RWPE2 (cell line): ENCODE measurements at regions not wholly inside any gene's neighbourhood (a gene's known extent, or its start where the extent isn't known, plus 50 kb on each side); places are given as distances from the start of the nearest gene placed in this dataset.

Source experiments
- ATAC-seq: fragments of 200-7000 bp; cut with Tn5 transposase; 3 replicates; pipeline ENCODE4 v1.9.1; 2021; ENCODE audit warnings: low read depth
- DNase-seq: peaks from one replicate; pipeline ENCODE4 v3.0.0-alpha.2; 2020; ENCODE audit warnings: low spot score
- H3K27ac ChIP-seq: fragments of 450-650 bp; 2 replicates; pipeline ENCODE4 v1.5.1; 2017; ENCODE audit warnings: mild to moderate bottlenecking; ENCODE audit not compliant: poor library complexity, severe bottlenecking
- H3K27me3 ChIP-seq: fragments of 250-450 bp; sonication (Bioruptor Pico); 2 replicates; pipeline ENCODE4 v1.5.1; 2021; ENCODE audit warnings: mild to moderate bottlenecking, moderate library complexity; ENCODE audit not compliant: insufficient read depth, poor library complexity, severe bottlenecking
- H3K36me3 ChIP-seq: fragments of 250-450 bp; sonication (Bioruptor Pico); 2 replicates; pipeline ENCODE4 v1.5.1; 2020; ENCODE audit warnings: low read depth, mild to moderate bottlenecking, moderate library complexity
- H3K4me1 ChIP-seq: fragments of 250-450 bp; sonication (Bioruptor Pico); 2 replicates; pipeline ENCODE4 v1.5.1; 2021; ENCODE audit warnings: mild to moderate bottlenecking, moderate library complexity; ENCODE audit not compliant: insufficient read depth, poor library complexity, severe bottlenecking
- H3K4me3 ChIP-seq: fragments of 250-450 bp; sonication (Bioruptor Pico); 2 replicates; pipeline ENCODE4 v1.5.1; 2021; ENCODE audit warnings: mild to moderate bottlenecking, moderate library complexity; ENCODE audit not compliant: severe bottlenecking
- H3K9me3 ChIP-seq: fragments of 250-450 bp; sonication (Bioruptor Pico); 2 replicates; pipeline ENCODE4 v1.5.1; 2021; ENCODE audit warnings: mild to moderate bottlenecking, moderate library complexity; ENCODE audit not compliant: severe bottlenecking
- TF ChIP-seq, protein P1 (sequence below): fragments of 450-650 bp; IDR thresholded peaks from one replicate; pipeline ENCODE4 v1.5.1; 2017; ENCODE audit warnings: mild to moderate bottlenecking, moderate library complexity; ENCODE audit not compliant: poor library complexity, severe bottlenecking

- no peak for DNase-seq
- Histone ChIP-seq H3K4me3 (no peak overlapping the region), H3K27me3 (no peaks in the 10 kb centered on the region), H3K9me3 (no peaks in the 10 kb centered on the region), H3K4me1 (peaks cover 9% of the 10 kb centered on the region), H3K27ac (no peak overlapping the region), H3K36me3 (no peaks in the 10 kb centered on the region)
- TF ChIP-seq, protein P1, sequence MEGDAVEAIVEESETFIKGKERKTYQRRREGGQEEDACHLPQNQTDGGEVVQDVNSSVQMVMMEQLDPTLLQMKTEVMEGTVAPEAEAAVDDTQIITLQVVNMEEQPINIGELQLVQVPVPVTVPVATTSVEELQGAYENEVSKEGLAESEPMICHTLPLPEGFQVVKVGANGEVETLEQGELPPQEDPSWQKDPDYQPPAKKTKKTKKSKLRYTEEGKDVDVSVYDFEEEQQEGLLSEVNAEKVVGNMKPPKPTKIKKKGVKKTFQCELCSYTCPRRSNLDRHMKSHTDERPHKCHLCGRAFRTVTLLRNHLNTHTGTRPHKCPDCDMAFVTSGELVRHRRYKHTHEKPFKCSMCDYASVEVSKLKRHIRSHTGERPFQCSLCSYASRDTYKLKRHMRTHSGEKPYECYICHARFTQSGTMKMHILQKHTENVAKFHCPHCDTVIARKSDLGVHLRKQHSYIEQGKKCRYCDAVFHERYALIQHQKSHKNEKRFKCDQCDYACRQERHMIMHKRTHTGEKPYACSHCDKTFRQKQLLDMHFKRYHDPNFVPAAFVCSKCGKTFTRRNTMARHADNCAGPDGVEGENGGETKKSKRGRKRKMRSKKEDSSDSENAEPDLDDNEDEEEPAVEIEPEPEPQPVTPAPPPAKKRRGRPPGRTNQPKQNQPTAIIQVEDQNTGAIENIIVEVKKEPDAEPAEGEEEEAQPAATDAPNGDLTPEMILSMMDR, result no peak
- no peak for ATAC-seq
Measured at GRCh38 chr11:71342116-71342515, 89.7 kb upstream of the SHANK2 start.

GRCh38 chr11:71341596-71341995, 89.2 kb upstream of the SHANK2 start:
- Histone ChIP-seq H3K36me3 (no peaks in the 10 kb centered on the region), H3K9me3 (no peaks in the 10 kb centered on the region), H3K27me3 (no peaks in the 10 kb centered on the region), H3K4me1 (peaks cover 9% of the 10 kb centered on the region), H3K4me3 (no peak overlapping the region), H3K27ac (no peak overlapping the region)
- DNase-seq (no peak), ATAC-seq (no peak)
- TF ChIP-seq, protein P1, result no peak

DNA sequence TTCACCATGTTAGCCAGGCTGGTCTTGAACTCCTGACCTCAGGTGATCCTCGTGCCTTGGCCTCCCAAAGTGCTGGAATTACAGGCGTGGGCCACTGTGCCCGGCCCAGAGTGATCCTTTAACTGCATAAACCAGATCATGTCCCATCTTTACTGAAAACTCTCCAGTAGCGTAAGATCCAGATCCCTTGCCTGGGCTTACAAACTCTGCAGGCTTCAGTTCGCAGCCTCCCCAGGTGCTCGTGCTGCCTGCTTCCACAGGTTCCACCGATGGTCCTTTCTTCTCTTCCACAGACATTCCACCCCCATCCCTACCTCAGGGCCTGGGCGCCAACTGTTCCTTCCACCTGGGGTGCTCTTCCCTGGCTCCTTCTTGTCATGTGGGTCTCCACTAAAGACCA, 88.8 kb upstream of the SHANK2 start:
- Histone ChIP-seq H3K4me3 (no peak overlapping the region), H3K27me3 (no peaks in the 10 kb centered on the region), H3K4me1 (peaks cover 9% of the 10 kb centered on the region), H3K9me3 (no peaks in the 10 kb centered on the region), H3K36me3 (no peaks in the 10 kb centered on the region), H3K27ac (no peak overlapping the region)
- TF ChIP-seq, protein P1, result no peak
- no peak for ATAC-seq
- peak; percentile 20 for DNase-seq

DNA sequence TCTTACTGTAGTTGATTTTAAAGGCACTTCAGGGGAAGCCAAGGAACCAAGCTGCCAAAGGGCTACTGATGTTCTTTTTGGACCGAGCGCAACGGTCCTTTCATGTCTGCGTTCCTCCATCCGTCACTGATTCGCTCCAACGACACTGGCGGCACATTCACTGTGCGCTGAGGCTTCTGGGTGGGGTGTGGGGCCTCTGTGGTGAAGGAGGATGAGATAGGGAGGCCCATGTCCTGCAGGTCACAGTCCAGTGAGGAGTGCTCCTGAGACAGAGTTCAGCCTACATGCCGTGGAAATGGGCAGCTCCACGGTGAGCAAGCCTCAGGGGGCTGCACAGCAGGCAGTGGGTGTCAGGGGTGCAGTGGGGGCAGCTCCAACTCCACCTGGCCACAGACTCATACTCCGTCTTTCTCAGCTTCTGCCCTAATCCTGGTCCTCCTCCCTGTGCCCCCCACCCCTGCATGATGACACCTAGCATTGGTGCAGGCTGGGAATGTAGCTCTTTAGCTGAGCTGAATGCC, 87.8 kb upstream of the SHANK2 start:
- TF ChIP-seq, protein P1, result no peak
- Histone ChIP-seq H3K36me3 (no peaks in the 10 kb centered on the region), H3K27ac (no peak overlapping the region), H3K9me3 (no peaks in the 10 kb centered on the region), H3K4me3 (no peak overlapping the region), H3K4me1 (peaks cover 9% of the 10 kb centered on the region), H3K27me3 (no peaks in the 10 kb centered on the region)
- ATAC-seq, result no peak
- DNase-seq, result no peak

DNA sequence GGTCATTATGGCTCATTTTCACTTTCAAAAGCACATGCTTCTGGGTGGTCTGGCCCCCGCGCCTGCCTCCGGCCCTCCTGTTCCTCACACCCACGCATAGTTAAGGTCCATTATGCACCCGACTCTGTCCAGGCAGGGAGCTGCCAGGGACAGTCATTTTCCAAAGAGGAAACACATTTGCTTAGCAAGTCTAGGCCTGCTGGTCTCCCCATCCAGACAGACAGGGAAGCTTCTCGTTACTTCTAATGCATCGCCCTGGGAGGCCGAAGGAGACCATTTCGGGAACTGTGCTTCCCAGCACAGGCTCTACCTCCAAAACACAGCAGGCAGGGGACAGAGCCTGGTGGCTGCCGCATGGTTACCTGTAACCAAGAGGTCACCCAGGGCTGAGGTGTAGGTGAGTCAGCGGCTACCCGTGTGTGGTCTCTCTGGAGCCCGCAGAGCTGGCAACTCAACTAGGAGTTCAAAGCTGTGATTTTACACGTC, 87.1 kb upstream of the SHANK2 start:
- Histone ChIP-seq H3K27me3 (no peaks in the 10 kb centered on the region), H3K9me3 (no peaks in the 10 kb centered on the region), H3K27ac (no peak overlapping the region), H3K4me3 (no peak overlapping the region), H3K36me3 (no peaks in the 10 kb centered on the region), H3K4me1 (peaks cover 9% of the 10 kb centered on the region)
- DNase-seq, result no peak
- peak; percentile 63 for ATAC-seq
- TF ChIP-seq, protein P1, result no peak
